HS-5 (cell line): ENCODE measurements at regions not wholly inside any gene's neighbourhood (a gene's known extent, or its start where the extent isn't known, plus 50 kb on each side); places are given as distances from the start of the nearest gene placed in this dataset.
A peak's percentile ranks its signal among the peaks of the same experiment; 100 is the strongest.
"Not testable (repeated sequence)": the region's sequence is repeated elsewhere in the genome, so short reads cannot be mapped to it uniquely, and the experiment has no call there.

Source experiments
- DNase-seq: peaks from one replicate; pipeline ENCODE4 v3.0.0-alpha.2; 2012; ENCODE audit warnings: low read depth

- no peak for DNase-seq
Observed at GRCh38 chr16:22678311-22678710, 135.7 kb upstream of the HS3ST2 start.

GRCh38 chr16:22681554-22682291 is 132.2 kb upstream of the HS3ST2 start:
- no peak for DNase-seq

- DNase-seq: no peak
Observed at GRCh38 chr16:22683258-22683657, 130.7 kb upstream of the HS3ST2 start.

- no peak for DNase-seq
Observed at GRCh38 chr16:22683730-22684573, 130.0 kb upstream of the HS3ST2 start.

- DNase-seq: no peak
Observed at GRCh38 chr16:22684574-22685458, 129.1 kb upstream of the HS3ST2 start.

GRCh38 chr16:22685459-22685830 is 128.5 kb upstream of the HS3ST2 start:
- no peak for DNase-seq

GRCh38 chr16:22687031-22687530 is 126.9 kb upstream of the HS3ST2 start:
- no peak for DNase-seq

GRCh38 chr16:22688463-22688862 is 125.5 kb upstream of the HS3ST2 start:
- no peak for DNase-seq

- no peak for DNase-seq
Observed at GRCh38 chr16:22688930-22689329, 125.0 kb upstream of the HS3ST2 start.

GRCh38 chr16:22691335-22691734 is 122.6 kb upstream of the HS3ST2 start:
- no peak for DNase-seq

GRCh38 chr16:22692034-22692433 is 121.9 kb upstream of the HS3ST2 start:
- no peak for DNase-seq

- no peak for DNase-seq
Observed at GRCh38 chr16:22692916-22693637, 120.9 kb upstream of the HS3ST2 start.

- no peak for DNase-seq
Observed at GRCh38 chr16:22693638-22694340, 120.2 kb upstream of the HS3ST2 start.

GRCh38 chr16:22694887-22695382 is 119.0 kb upstream of the HS3ST2 start:
- DNase-seq: peak; percentile 49

- not testable (repeated sequence) for DNase-seq
Observed at GRCh38 chr16:22695773-22696172, 118.2 kb upstream of the HS3ST2 start.

- no peak for DNase-seq
Observed at GRCh38 chr16:22699356-22699755, 114.6 kb upstream of the HS3ST2 start.

- DNase-seq: no peak
Observed at GRCh38 chr16:22705799-22706198, 108.2 kb upstream of the HS3ST2 start.

GRCh38 chr16:22710326-22710725 is 103.6 kb upstream of the HS3ST2 start:
- no peak for DNase-seq

GRCh38 chr16:22711847-22712246 is 102.1 kb upstream of the HS3ST2 start:
- DNase-seq: no peak

- DNase-seq: no peak
Observed at GRCh38 chr16:22712471-22712870, 101.5 kb upstream of the HS3ST2 start.

- DNase-seq: not testable (repeated sequence)
Observed at GRCh38 chr16:22718598-22718997, 95.4 kb upstream of the HS3ST2 start.
